UCSD-AML1 (cell line): ENCODE measurements at regions not wholly inside any gene's neighbourhood (a gene's known extent, or its start where the extent isn't known, plus 50 kb on each side); places are given as distances from the start of the nearest gene placed in this dataset.
"Not testable (repeated sequence)": the region's sequence is repeated elsewhere in the genome, so short reads cannot be mapped to it uniquely, and the experiment has no call there.

ENCODE experiments used
- DNase-seq: peaks from one replicate; lab custom pipeline; 2025; ENCODE audit not compliant: unreplicated experiment; lab: John Stamatoyannopoulos, UW

- not testable (repeated sequence) for DNase-seq
Observed at GRCh38 chr2:66243809-66244208, 191.1 kb upstream of the MEIS1 start.

GRCh38 chr2:66242888-66243287 lies 192.0 kb upstream of the MEIS1 start:
- DNase-seq, result not testable (repeated sequence)

GRCh38 chr2:66242099-66242789 lies 192.7 kb upstream of the MEIS1 start:
- no peak for DNase-seq

- no peak for DNase-seq
Observed at GRCh38 chr2:66240286-66240685, 194.6 kb upstream of the MEIS1 start.

GRCh38 chr2:66239655-66240054 lies 195.3 kb upstream of the MEIS1 start:
- DNase-seq, result no peak

GRCh38 chr2:66237803-66238379 lies 197.0 kb upstream of the MEIS1 start:
- DNase-seq, result no peak

GRCh38 chr2:66236816-66237802 lies 197.8 kb upstream of the MEIS1 start:
- no peak for DNase-seq

GRCh38 chr2:66236067-66236685 lies 198.7 kb upstream of the MEIS1 start:
- no peak for DNase-seq

GRCh38 chr2:66235428-66235827 lies 199.5 kb upstream of the MEIS1 start:
- no peak for DNase-seq

- DNase-seq, result no peak
Observed at GRCh38 chr2:66233981-66234380, 200.9 kb upstream of the MEIS1 start.

- DNase-seq, result no peak
Observed at GRCh38 chr2:66228128-66228547, 206.8 kb upstream of the MEIS1 start.

GRCh38 chr2:66217039-66217585 lies 217.8 kb upstream of the MEIS1 start:
- no peak for DNase-seq

GRCh38 chr2:66212749-66213148 lies 222.2 kb upstream of the MEIS1 start:
- no peak for DNase-seq

- DNase-seq, result no peak
Observed at GRCh38 chr2:66202586-66202985, 232.3 kb upstream of the MEIS1 start.

- DNase-seq, result no peak
Observed at GRCh38 chr2:66201242-66201641, 233.7 kb upstream of the MEIS1 start.

- DNase-seq, result no peak
Observed at GRCh38 chr2:66198873-66199272, 236.1 kb upstream of the MEIS1 start.

GRCh38 chr2:66192888-66193287 lies 242.0 kb upstream of the MEIS1 start:
- no peak for DNase-seq

GRCh38 chr2:66191311-66191710 lies 243.6 kb upstream of the MEIS1 start:
- no peak for DNase-seq

- no peak for DNase-seq
Observed at GRCh38 chr2:66189553-66189952, 245.4 kb upstream of the MEIS1 start.

GRCh38 chr2:66186537-66186936 lies 248.4 kb upstream of the MEIS1 start:
- no peak for DNase-seq

GRCh38 chr2:66185497-66186054 lies 249.3 kb upstream of the MEIS1 start:
- DNase-seq, result no peak
